ENCODE measurements at regions not wholly inside any gene's neighbourhood (a gene's known extent, or its start where the extent isn't known, plus 50 kb on each side); places are given as distances from the start of the nearest gene placed in this dataset.
"Not testable (repeated sequence)": the region's sequence is repeated elsewhere in the genome, so short reads cannot be mapped to it uniquely, and the experiment has no call there.

GRCh38 chr10:22158426-22158825 lies 59.4 kb downstream of the EBLN1 start:
- H3K27me3 ChIP-seq (ENCODE audit: control insufficient read depth, insufficient read depth, low read length), result no peaks in the 10 kb centered on the region
- no peak overlapping the region for H3K9ac ChIP-seq
- no peaks in the 10 kb centered on the region for H3K36me3 ChIP-seq (ENCODE audit: control insufficient read depth, insufficient read depth, low read length)
- no peak overlapping the region for H2AFZ ChIP-seq
- H3K79me2 ChIP-seq, result no peaks in the 10 kb centered on the region
- H3K9me3 ChIP-seq (ENCODE audit: control insufficient read depth, low read length), result no peaks in the 10 kb centered on the region
- TF ChIP-seq, protein P1, sequence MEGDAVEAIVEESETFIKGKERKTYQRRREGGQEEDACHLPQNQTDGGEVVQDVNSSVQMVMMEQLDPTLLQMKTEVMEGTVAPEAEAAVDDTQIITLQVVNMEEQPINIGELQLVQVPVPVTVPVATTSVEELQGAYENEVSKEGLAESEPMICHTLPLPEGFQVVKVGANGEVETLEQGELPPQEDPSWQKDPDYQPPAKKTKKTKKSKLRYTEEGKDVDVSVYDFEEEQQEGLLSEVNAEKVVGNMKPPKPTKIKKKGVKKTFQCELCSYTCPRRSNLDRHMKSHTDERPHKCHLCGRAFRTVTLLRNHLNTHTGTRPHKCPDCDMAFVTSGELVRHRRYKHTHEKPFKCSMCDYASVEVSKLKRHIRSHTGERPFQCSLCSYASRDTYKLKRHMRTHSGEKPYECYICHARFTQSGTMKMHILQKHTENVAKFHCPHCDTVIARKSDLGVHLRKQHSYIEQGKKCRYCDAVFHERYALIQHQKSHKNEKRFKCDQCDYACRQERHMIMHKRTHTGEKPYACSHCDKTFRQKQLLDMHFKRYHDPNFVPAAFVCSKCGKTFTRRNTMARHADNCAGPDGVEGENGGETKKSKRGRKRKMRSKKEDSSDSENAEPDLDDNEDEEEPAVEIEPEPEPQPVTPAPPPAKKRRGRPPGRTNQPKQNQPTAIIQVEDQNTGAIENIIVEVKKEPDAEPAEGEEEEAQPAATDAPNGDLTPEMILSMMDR (IDR thresholded peaks at IDR 0.05), result no peak
- no peaks in the 10 kb centered on the region for H3K4me1 ChIP-seq
- H3K4me3 ChIP-seq (ENCODE audit: low read depth, low read length), result no peak overlapping the region
- no peak overlapping the region for H3K27ac ChIP-seq
- no peak overlapping the region for H3K4me2 ChIP-seq (ENCODE audit: low read length)

- no peaks in the 10 kb centered on the region for H3K79me2 ChIP-seq
- H3K27ac ChIP-seq, result no peak overlapping the region
- H3K27me3 ChIP-seq (ENCODE audit: control insufficient read depth, insufficient read depth, low read length), result no peaks in the 10 kb centered on the region
- no peaks in the 10 kb centered on the region for H3K36me3 ChIP-seq (ENCODE audit: control insufficient read depth, insufficient read depth, low read length)
- TF ChIP-seq, protein P1 (IDR thresholded peaks at IDR 0.05), result no peak
- H3K9ac ChIP-seq, result no peak overlapping the region
- no peak overlapping the region for H3K4me3 ChIP-seq (ENCODE audit: low read depth, low read length)
- H3K4me2 ChIP-seq (ENCODE audit: low read length), result no peak overlapping the region
- no peaks in the 10 kb centered on the region for H3K9me3 ChIP-seq (ENCODE audit: control insufficient read depth, low read length)
- no peaks in the 10 kb centered on the region for H3K4me1 ChIP-seq
- H2AFZ ChIP-seq, result no peak overlapping the region
Measured at GRCh38 chr10:22156750-22157149, 61.1 kb downstream of the EBLN1 start.

GRCh38 chr10:22152403-22152802 lies 65.4 kb downstream of the EBLN1 start:
- no peak overlapping the region for H3K27ac ChIP-seq
- H3K4me1 ChIP-seq, result no peaks in the 10 kb centered on the region
- TF ChIP-seq, protein P1 (IDR thresholded peaks at IDR 0.05), result no peak
- H2AFZ ChIP-seq, result no peak overlapping the region
- no peak overlapping the region for H3K9ac ChIP-seq
- H3K27me3 ChIP-seq (ENCODE audit: control insufficient read depth, insufficient read depth, low read length), result no peaks in the 10 kb centered on the region
- H3K79me2 ChIP-seq, result no peaks in the 10 kb centered on the region
- no peak overlapping the region for H3K4me2 ChIP-seq (ENCODE audit: low read length)
- H3K36me3 ChIP-seq (ENCODE audit: control insufficient read depth, insufficient read depth, low read length), result no peaks in the 10 kb centered on the region
- no peak overlapping the region for H3K4me3 ChIP-seq (ENCODE audit: low read depth, low read length)
- no peaks in the 10 kb centered on the region for H3K9me3 ChIP-seq (ENCODE audit: control insufficient read depth, low read length)

DNA sequence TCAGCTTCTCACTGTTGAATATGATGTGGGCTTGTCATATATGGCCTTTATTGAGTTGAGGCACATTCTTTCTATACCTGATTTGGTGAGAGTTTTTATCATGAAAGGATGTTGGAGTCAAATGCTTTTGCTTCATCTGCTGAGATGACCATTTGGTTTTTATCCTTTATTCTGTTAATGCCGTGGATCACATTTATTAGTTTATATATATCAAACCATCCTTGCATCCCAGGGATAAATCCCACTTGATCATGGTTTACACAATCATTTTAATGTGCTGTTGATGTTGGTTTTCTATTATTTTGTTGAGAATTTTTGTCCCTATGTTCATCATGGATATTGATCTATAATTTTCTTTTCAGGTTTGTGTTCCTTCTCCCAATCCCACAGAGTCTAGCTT lies 67.0 kb downstream of the EBLN1 start:
- H3K36me3 ChIP-seq (ENCODE audit: control insufficient read depth, insufficient read depth, low read length), result no peaks in the 10 kb centered on the region
- no peaks in the 10 kb centered on the region for H3K4me1 ChIP-seq
- no peak overlapping the region for H3K27ac ChIP-seq
- H3K4me3 ChIP-seq (ENCODE audit: low read depth, low read length), result no peak overlapping the region
- no peak overlapping the region for H3K9ac ChIP-seq
- TF ChIP-seq, protein P1 (IDR thresholded peaks at IDR 0.05), result no peak
- no peaks in the 10 kb centered on the region for H3K27me3 ChIP-seq (ENCODE audit: control insufficient read depth, insufficient read depth, low read length)
- no peak overlapping the region for H3K4me2 ChIP-seq (ENCODE audit: low read length)
- H3K79me2 ChIP-seq, result no peaks in the 10 kb centered on the region
- no peaks in the 10 kb centered on the region for H3K9me3 ChIP-seq (ENCODE audit: control insufficient read depth, low read length)
- H2AFZ ChIP-seq, result no peak overlapping the region

DNA sequence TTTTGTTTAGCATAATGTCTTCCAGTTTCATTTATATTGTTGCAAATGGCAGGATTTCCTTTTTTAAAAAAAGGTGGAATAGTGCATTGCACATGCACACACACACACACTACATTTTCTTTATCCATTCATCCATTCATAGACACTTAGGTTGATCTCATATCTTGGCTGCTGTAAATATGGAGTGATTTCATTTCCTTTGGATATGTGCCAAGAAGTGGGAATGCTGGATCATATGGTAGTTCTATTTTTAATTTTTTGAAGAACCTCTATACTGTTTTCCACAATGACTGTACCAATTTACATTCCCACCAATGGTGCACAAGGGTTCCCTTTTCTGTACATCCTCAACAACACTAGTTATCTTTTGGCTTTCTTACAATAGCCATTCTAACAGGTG lies 68.9 kb downstream of the EBLN1 start:
- H3K27me3 ChIP-seq (ENCODE audit: control insufficient read depth, insufficient read depth, low read length), result no peaks in the 10 kb centered on the region
- H2AFZ ChIP-seq, result no peak overlapping the region
- no peak overlapping the region for H3K27ac ChIP-seq

DNA sequence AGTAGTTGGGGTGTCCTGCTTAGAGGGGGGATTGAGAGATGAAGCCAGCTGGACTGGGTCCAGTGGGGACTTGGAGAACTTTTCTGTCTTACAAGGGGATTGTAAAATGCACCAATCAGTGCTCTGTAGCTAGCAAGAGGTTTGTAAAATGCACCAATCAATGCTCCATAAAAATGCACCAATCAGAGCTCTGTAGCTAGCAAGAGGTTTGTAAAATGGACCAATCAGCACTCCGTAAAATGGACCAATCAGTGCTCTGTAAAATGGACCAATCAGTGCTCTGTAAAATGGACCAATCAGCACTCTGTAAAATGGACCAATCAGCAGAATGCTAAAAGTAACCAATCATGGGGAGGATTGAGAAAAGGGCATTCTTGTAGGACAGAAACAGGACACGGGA lies 71.9 kb downstream of the EBLN1 start:
- not testable (repeated sequence) for H3K36me3 ChIP-seq (ENCODE audit: control insufficient read depth, insufficient read depth, low read length); H3K9me3 ChIP-seq (ENCODE audit: control insufficient read depth, low read length); H3K4me3 ChIP-seq (ENCODE audit: low read depth, low read length); H3K27me3 ChIP-seq (ENCODE audit: control insufficient read depth, insufficient read depth, low read length); H3K4me2 ChIP-seq (ENCODE audit: low read length); H3K79me2 ChIP-seq; H2AFZ ChIP-seq; H3K9ac ChIP-seq; H3K4me1 ChIP-seq; H3K27ac ChIP-seq

More for the DNA sequence above, 68.9 kb downstream of the EBLN1 start:
- Histone ChIP-seq H3K36me3 (ENCODE audit: control insufficient read depth, insufficient read depth, low read length) (no peaks in the 10 kb centered on the region), H3K79me2 (no peaks in the 10 kb centered on the region), H3K4me3 (ENCODE audit: low read depth, low read length) (no peak overlapping the region), H3K9ac (no peak overlapping the region), H3K4me1 (no peaks in the 10 kb centered on the region), H3K9me3 (ENCODE audit: control insufficient read depth, low read length) (no peaks in the 10 kb centered on the region), H3K4me2 (ENCODE audit: low read length) (no peak overlapping the region)
- TF ChIP-seq, protein P1 (IDR thresholded peaks at IDR 0.05), result no peak
